ENCODE measurements at regions not wholly inside any gene's neighbourhood (a gene's known extent, or its start where the extent isn't known, plus 50 kb on each side); places are given as distances from the start of the nearest gene placed in this dataset.
"Not testable (repeated sequence)": the region's sequence is repeated elsewhere in the genome, so short reads cannot be mapped to it uniquely, and the experiment has no call there.

DNA sequence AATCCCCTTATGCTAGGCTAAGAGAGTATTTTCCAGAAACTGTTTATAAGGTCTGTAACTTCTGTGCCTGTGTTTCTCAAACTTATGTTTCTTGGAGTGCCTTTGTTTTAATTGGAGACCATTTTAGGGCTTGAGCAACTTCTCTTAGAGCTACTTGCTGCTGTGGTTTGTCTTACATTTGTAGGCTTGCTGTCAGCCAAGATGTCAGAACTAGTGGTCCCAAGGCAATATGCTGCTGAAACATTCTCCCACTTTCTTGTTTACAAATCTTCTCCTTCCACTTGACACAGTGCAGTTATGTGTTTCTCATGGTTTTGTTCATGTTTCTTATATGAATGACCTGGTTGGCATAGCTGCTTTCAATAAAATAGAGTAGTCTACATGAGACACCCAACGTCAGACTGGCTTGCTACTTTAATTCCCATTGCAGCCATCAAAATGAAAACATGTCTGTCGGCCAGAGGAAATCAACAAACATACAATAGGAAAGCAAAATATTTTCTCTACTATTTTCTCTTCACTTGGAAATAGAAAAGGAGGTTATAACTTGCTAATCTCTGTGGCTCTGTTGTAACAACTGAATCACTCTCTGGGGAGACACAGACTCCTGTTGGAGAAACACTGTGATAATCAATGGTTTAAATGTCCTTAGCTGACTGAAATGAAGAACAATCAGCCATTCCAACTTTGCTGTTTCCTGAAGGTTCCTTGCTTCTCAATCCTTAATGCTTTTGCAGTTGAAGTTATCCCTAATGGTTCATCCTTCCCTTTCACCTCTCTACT is 426.4 kb downstream of the PDGFC start:
- DNase-seq (ENCODE audit: low read depth): no peak

GRCh38 chr4:156539376-156539775 is 432.2 kb downstream of the PDGFC start:
- no peak for DNase-seq (ENCODE audit: low read depth)

- DNase-seq (ENCODE audit: low read depth): no peak
Observed at GRCh38 chr4:156538651-156539257, 432.8 kb downstream of the PDGFC start.

DNA sequence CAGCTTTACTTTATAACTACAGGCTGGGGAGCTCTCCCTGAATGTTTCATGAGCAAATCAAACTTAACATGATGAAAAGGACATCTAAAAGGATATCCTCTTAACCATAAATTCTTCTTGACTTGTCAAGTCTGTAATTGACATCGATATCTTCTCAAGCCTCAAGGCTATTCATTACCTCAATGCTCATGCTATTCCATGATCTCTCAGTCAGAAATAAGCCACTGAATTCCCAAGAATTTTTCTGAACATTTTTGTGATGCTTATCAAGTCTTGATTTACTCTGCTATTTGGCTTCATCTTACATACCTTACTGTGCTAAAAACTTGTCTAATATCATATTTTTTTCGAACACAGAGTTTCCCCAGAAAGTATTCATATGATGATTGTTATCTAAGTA is 433.4 kb downstream of the PDGFC start:
- no peak for DNase-seq (ENCODE audit: low read depth)

DNA sequence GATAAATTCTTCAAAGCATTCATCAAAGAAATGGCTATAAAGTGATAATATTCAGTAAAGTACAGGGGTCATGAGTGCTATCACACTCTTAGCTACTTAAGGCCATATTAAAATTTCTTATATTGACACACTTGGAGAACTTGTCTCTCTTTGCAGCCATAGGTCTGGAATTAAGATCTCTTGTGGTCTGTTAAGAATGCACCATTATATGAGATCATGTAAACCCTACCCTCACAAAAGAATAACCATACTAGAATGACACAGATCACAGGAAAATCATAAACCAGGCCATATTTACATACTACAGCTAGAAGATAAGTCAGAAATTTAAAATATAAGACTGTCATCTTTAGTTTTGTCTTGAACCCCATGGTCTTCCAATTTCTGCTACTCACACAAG is 434.3 kb downstream of the PDGFC start:
- DNase-seq (ENCODE audit: low read depth): no peak

GRCh38 chr4:156536661-156537060 is 434.9 kb downstream of the PDGFC start:
- no peak for DNase-seq (ENCODE audit: low read depth)

DNA sequence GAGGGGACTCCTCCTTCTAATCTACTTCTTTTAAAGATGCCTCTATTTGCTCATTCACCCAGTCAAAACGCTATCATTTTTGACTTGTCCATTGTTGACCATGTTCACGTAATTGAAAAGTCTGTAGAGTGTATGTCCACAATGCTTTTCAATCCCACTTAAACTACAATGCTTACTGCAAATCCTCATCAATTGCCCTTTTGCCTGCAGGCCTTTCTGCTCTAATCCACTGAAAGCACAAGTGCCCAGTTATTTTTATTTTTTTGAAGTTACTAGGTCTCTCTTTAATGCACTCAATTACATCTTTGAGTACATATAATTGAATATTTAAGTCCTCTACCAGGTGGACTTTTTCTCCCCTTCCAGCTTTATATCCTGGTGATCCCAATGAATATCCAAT is 437.4 kb downstream of the PDGFC start:
- no peak for DNase-seq (ENCODE audit: low read depth)

DNA sequence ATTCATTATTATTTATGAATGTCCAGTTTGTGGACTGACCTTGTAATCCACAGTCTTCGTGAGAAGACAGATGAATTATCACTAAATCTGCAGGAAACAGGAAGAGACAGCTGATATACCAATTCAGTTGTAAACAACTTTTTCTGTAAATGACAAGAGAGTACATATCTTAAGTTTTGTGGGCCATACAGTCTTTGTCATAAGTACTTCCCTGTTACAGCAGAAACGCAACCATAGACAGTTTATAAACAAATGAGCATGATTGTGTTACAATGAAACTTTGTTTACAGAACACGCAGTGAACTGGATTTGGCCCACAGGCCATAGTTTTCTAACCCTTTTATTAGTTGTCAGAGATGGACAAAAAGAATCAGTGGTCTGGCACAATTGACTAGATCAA is 443.4 kb downstream of the PDGFC start:
- DNase-seq (ENCODE audit: low read depth): no peak

GRCh38 chr4:156527237-156527993 is 444.2 kb downstream of the PDGFC start:
- no peak for DNase-seq (ENCODE audit: low read depth)

DNA sequence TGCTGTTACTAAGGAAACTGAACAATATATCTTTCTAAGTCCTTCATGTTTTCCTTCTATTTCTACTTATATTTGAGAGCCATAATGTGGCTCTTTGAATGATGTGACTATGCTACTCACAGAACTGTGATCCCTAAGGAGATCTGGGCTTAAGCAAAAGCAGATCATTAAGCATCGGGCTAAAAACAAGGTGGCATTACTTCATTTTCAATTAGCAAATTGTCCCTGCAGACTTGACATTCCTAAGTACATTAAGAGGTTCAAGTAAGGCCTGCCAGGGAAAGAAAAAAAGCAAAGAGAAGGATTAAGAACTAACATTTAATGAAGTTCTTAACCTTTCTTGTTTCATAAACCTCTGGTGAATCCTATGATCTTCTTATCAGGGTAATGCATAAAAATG is 447.6 kb downstream of the PDGFC start:
- DNase-seq (ENCODE audit: low read depth): no peak

DNA sequence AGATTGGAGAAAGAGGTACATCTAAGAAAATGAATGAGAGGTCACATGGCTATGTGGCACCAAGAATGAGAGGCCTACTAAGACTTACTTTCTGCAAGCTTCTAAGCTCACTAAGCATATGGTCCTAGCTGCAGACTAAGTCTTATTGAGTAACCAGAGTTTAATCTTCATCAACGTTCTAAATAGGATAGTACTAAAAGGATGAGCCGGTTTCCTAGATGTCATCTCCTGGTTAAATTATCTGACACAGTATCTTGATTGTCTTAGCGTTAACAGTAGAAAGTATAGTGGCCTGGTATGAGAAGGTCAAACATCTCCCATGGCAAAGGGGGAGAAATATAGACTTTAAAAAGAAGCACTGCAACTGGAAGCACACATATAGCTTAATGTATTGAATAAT is 448.1 kb downstream of the PDGFC start:
- DNase-seq (ENCODE audit: low read depth): no peak

DNA sequence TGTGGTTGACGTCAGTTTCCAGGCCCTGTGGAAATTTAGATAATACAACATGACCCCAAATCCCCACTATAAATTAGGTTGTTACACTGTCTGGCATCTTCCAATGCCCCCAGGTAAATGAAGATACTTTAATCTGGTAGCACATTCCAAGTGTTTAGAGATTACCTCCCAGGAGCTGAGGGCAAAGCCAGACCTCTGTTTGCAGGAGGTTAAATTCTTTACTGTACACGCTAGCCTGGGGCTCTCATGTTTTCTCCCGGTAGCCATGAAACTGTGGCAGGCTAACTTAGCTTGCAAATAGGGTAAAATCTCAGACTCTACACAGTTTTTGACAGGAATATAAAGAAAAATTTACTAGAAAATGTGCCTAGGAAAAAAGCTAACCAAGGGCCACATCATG is 450.0 kb downstream of the PDGFC start:
- no peak for DNase-seq (ENCODE audit: low read depth)

DNA sequence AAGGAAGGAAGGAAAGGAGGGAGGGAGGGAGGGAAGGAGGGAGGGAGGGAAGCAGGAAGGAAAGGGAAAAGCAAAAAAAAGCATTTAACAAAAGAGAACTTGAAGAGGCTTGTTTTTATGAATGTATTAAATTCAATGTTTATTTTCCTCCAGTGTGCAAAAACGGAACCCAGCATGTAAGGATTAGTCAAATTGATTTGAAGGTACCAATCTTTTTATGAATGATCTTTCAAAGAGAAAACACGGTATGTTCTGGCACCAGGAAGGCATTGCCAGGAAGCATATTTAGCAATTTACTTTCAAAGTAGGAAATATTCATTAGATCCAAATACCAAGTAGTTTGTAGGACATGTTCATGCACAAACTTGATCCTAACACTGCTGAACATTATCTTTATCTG is 453.6 kb downstream of the PDGFC start:
- no peak for DNase-seq (ENCODE audit: low read depth)

DNA sequence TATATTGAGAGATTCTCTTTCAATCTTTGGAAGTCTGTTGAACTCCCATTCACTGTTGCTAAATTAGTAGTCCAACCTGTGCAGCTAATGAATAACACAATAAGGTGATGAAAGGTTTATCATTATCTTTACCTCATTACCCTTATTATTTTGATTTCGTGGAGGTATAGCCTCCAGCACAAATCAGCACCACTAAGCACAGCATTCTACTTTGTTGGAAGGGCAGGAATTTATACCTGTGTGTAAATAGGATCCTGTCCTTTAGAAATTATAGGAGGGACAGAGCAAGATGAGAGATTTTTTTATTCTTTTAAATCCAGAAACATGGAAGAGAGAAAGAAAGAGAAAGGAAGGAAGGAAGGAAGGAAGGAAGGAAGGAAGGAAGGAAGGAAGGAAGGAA is 454.1 kb downstream of the PDGFC start:
- no peak for DNase-seq (ENCODE audit: low read depth)

GRCh38 chr4:156516698-156517097 is 454.9 kb downstream of the PDGFC start:
- no peak for DNase-seq (ENCODE audit: low read depth)

GRCh38 chr4:156515295-156515694 is 456.3 kb downstream of the PDGFC start:
- DNase-seq (ENCODE audit: low read depth): no peak

DNA sequence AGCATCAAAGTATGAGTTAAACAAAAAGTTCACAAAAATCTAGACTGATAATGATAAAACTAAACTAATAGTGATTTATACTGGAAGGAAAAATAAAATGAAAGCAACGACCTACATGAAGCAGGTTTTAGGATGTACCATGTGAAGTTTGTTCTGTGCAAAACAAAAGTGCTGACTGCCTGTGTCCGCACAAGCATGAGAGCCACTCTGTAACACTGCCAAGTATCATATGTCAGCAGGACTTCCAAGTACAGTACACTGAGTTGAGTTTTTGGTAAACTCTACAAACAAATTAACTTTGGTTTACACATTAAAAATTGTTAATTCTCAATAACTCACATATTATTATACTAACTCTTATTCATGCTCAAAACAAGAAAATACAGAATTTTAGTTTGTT is 459.0 kb downstream of the PDGFC start:
- DNase-seq (ENCODE audit: low read depth): no peak

DNA sequence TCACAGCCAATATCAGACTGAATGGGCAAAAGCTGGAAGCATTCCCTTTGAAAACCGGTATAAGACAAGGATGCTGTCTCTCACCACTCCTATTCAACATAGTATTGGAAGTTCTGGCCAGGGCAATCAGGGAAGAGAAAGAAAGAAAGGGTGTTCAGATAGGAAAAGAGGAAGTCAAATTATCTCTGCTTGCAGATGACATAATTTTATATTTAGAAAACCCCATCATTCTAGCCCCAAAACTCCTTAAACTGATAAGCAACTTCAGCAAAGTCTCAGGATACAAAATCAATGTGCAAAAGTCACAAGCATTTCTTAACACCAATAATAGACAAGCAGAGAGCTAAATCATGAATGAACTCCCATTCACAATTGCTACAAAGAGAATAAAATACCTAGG is 461.7 kb downstream of the PDGFC start:
- DNase-seq (ENCODE audit: low read depth): not testable (repeated sequence)

GRCh38 chr4:156505341-156505955 is 466.2 kb downstream of the PDGFC start:
- DNase-seq (ENCODE audit: low read depth): no peak

DNA sequence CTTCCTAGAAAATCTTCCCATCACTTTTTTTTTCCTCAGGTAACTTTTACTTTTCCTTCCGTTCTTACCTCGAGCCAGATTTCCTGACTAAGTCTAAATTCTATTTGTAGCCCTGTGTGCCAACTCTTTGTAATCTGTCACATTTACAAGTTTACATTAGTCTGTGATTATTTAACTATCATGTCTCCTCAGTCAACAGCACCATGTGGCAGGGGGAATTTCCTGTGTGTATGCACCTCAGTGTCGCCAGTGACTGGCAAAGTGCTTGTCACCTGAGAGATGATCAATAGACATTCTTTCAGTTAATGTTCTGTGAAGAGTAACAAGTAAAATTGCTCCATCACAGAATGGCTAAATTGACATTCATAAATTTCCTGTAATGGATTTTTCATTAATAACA is 468.5 kb downstream of the PDGFC start:
- DNase-seq (ENCODE audit: low read depth): no peak

DNA sequence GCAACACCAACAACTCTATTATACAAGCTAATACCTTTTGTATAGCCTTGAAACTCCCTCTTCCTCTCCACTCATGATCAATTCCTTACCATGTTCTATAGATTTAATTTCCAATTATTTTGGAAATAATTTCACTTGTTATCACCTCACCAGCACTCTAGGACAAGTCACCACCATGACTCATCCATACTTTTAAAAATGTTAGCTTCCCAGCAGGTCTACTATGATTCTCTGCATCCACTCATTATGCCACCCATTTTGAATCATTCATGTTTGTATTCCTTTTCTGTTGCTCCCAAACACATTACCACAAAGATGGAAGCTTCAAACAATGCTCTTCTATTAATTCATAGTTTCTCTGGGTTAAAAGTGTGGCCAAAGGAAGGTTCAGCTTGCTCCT is 469.6 kb downstream of the PDGFC start:
- no peak for DNase-seq (ENCODE audit: low read depth)

DNA sequence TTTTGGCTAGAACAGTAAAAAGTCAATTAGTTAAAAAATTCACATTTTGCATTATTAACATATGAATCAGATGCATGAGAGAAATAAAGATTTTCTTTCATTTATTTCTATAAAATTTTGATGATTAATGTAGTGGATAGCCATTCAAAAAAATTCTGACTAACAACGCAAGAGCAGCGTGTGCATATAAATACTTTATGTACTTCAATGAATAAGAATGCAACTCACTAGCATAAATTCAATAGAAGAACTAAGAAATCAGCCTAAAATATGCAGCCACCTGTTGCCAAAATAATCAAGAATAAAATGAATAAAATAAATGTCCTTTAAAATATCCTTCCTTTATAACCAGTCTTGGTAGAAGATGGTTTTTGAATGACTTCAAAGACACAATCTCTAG is 471.9 kb downstream of the PDGFC start:
- DNase-seq (ENCODE audit: low read depth): no peak

DNA sequence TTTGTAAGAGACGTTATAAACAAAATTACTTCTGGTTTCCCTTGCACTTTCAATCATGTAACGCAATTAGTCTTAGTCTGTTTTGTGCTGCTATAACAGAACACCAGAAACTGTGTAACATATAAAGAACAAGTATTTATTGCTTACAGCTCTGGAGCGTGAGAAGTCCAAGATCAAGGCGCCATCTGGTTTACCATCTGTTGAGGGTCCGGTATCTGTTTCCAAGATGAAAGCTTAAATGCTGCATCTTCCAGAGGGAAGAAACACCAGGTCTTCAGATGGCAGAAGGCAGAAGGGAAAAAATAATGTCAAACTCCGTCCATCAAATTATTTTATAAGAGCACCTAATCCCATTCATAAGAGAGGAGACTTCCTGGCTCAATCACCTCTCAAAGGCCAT is 474.1 kb downstream of the PDGFC start:
- DNase-seq (ENCODE audit: low read depth): no peak

All from HS-5 (cell line).